ENCODE measurements at regions not wholly inside any gene's neighbourhood (a gene's known extent, or its start where the extent isn't known, plus 50 kb on each side); places are given as distances from the start of the nearest gene placed in this dataset.

DNA sequence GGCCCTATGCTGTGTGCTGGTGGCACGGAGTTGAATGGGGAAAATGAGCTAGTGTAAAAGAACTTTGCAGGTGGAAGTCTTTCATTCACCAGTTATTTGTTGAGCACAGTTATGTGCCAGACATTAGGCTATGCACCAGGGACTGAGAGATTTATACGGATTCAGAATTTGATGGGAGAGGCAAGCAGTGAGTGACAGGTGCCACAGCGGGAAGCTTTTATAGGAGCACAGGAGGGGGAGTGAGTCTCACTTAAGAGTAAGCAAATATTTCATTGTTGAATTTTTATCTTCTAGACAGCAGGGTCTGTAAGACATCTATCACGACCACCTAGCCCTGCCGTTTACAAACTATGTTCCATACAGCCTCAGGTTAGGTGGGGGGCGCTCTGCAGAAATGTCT, 320.6 kb downstream of the SNAPC1 start:
- Histone ChIP-seq H3K27ac (ENCODE audit: low read depth, low read length, severe bottlenecking) (no peak overlapping the region), H3K9me3 (ENCODE audit: control insufficient read depth, low read length) (no peaks in the 10 kb centered on the region), H3K4me3 (ENCODE audit: extremely low read depth, insufficient read depth, low read length, poor library complexity, severe bottlenecking) (no peak overlapping the region), H3K36me3 (ENCODE audit: control insufficient read depth, insufficient read depth, low read length) (no peaks in the 10 kb centered on the region), H3K4me1 (ENCODE audit: control insufficient read depth, insufficient read depth, low read length, poor library complexity, severe bottlenecking) (no peaks in the 10 kb centered on the region)
- WGBS, 2 experiments (ENCODE audit: insufficient coverage in 2 of 2), result 91 to 100% methylated on average over 2 to 4 of the region's 6 CpGs

DNA sequence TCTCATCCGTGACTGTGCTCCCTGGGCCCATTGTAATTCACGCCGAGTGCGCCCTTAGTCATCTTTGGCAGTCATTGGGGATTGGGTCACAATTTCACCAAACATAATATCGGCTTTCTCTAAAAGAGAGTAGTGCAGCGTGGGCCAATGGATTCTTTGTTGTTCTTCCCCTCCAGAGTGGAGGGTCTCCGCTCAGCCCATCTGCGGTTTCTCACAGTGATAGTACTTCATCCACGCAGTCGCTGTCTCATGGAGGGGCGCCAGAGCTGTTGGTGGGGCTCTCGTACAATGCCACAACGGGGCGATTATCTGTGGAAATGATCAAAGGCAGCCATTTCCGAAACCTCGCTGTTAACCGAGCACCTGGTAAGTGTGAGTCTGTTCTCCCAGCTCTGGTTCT, 321.8 kb downstream of the SNAPC1 start:
- no peaks in the 10 kb centered on the region for H3K4me1 ChIP-seq (ENCODE audit: control insufficient read depth, insufficient read depth, low read length, poor library complexity, severe bottlenecking)
- no peak overlapping the region for H3K4me3 ChIP-seq (ENCODE audit: extremely low read depth, insufficient read depth, low read length, poor library complexity, severe bottlenecking)
- no peak overlapping the region for H3K27ac ChIP-seq (ENCODE audit: low read depth, low read length, severe bottlenecking)
- WGBS, 2 experiments (ENCODE audit: insufficient coverage in 2 of 2), result 89 to 90% methylated on average over 13 to 16 of the region's 17 CpGs
- H3K36me3 ChIP-seq (ENCODE audit: control insufficient read depth, insufficient read depth, low read length), result no peaks in the 10 kb centered on the region
- H3K9me3 ChIP-seq (ENCODE audit: control insufficient read depth, low read length), result no peaks in the 10 kb centered on the region

DNA sequence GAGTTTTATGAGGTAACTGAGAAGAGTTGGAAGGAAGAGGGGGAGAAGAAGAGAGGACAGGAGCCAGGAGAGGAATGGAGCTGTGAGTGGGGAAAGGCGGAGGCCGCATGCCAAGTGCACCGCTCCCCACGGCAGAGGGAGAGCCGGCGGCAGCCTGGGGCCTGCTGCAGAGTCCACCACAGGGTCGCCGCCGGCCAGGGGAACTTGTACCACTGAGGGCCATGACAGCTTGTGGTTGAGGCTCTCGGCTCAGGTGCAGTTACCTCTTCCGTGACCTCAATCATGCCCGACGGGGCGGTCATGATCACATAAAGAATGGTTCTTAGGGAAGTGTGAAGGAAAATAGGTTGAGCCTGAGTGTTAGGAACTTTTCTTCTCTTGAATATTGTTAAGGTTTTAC, 325.0 kb downstream of the SNAPC1 start:
- H3K36me3 ChIP-seq (ENCODE audit: control insufficient read depth, insufficient read depth, low read length), result no peaks in the 10 kb centered on the region
- 91 to 95% methylated on average over 11 to 14 of the region's 14 CpGs for WGBS, 2 experiments (ENCODE audit: insufficient coverage in 2 of 2)
- no peaks in the 10 kb centered on the region for H3K9me3 ChIP-seq (ENCODE audit: control insufficient read depth, low read length)
- no peak overlapping the region for H3K4me3 ChIP-seq (ENCODE audit: extremely low read depth, insufficient read depth, low read length, poor library complexity, severe bottlenecking)
- H3K4me1 ChIP-seq (ENCODE audit: control insufficient read depth, insufficient read depth, low read length, poor library complexity, severe bottlenecking), result no peaks in the 10 kb centered on the region
- no peak overlapping the region for H3K27ac ChIP-seq (ENCODE audit: low read depth, low read length, severe bottlenecking)

- no CpG with 5 or more reads among the region's 1 CpG for WGBS, 2 experiments (ENCODE audit: insufficient coverage in 2 of 2)
- H3K27ac ChIP-seq (ENCODE audit: low read depth, low read length, severe bottlenecking), result no peak overlapping the region
- no peak overlapping the region for H3K4me3 ChIP-seq (ENCODE audit: extremely low read depth, insufficient read depth, low read length, poor library complexity, severe bottlenecking)
- no peaks in the 10 kb centered on the region for H3K36me3 ChIP-seq (ENCODE audit: control insufficient read depth, insufficient read depth, low read length)
- no peaks in the 10 kb centered on the region for H3K9me3 ChIP-seq (ENCODE audit: control insufficient read depth, low read length)
- no peaks in the 10 kb centered on the region for H3K4me1 ChIP-seq (ENCODE audit: control insufficient read depth, insufficient read depth, low read length, poor library complexity, severe bottlenecking)
These were observed 331.5 kb downstream of the SNAPC1 start for GRCh38 chr14:62093736-62094135.

DNA sequence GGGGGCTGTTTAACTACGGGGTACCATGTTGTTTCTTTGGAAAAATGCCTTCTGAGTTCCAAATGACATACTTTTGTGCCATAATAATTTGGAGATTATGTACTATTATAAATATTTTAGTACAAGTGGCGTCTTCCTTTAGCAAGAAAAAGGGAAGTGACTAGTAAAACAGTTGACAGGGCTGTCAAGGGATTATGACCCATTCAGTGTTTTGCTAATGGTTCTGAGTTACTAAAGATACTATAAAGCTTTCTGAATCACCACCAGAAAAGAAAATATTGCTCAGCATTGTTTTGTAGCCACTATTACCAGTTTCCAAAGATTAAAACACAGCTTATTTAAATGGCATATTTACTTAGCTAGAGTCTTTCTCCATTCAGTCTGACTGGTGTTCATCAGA, 334.9 kb downstream of the SNAPC1 start:
- Histone ChIP-seq H3K27ac (ENCODE audit: low read depth, low read length, severe bottlenecking) (no peak overlapping the region), H3K4me3 (ENCODE audit: extremely low read depth, insufficient read depth, low read length, poor library complexity, severe bottlenecking) (no peak overlapping the region), H3K4me1 (ENCODE audit: control insufficient read depth, insufficient read depth, low read length, poor library complexity, severe bottlenecking) (no peaks in the 10 kb centered on the region), H3K36me3 (ENCODE audit: control insufficient read depth, insufficient read depth, low read length) (no peaks in the 10 kb centered on the region), H3K9me3 (ENCODE audit: control insufficient read depth, low read length) (no peaks in the 10 kb centered on the region)
- WGBS, 2 experiments (ENCODE audit: insufficient coverage in 2 of 2), result no CpG with 5 or more reads among the region's 2 CpGs

- 95 to 100% methylated on average over 2 of the region's 2 CpGs for WGBS, 2 experiments (ENCODE audit: insufficient coverage in 2 of 2)
- no peak overlapping the region for H3K27ac ChIP-seq (ENCODE audit: low read depth, low read length, severe bottlenecking)
- H3K4me1 ChIP-seq (ENCODE audit: control insufficient read depth, insufficient read depth, low read length, poor library complexity, severe bottlenecking), result no peaks in the 10 kb centered on the region
- no peaks in the 10 kb centered on the region for H3K36me3 ChIP-seq (ENCODE audit: control insufficient read depth, insufficient read depth, low read length)
- H3K4me3 ChIP-seq (ENCODE audit: extremely low read depth, insufficient read depth, low read length, poor library complexity, severe bottlenecking), result no peak overlapping the region
- no peaks in the 10 kb centered on the region for H3K9me3 ChIP-seq (ENCODE audit: control insufficient read depth, low read length)
These were observed 335.6 kb downstream of the SNAPC1 start for GRCh38 chr14:62097824-62098223.

- Histone ChIP-seq H3K4me1 (ENCODE audit: control insufficient read depth, insufficient read depth, low read length, poor library complexity, severe bottlenecking) (no peaks in the 10 kb centered on the region), H3K4me3 (ENCODE audit: extremely low read depth, insufficient read depth, low read length, poor library complexity, severe bottlenecking) (no peak overlapping the region), H3K27ac (ENCODE audit: low read depth, low read length, severe bottlenecking) (no peak overlapping the region), H3K9me3 (ENCODE audit: control insufficient read depth, low read length) (no peaks in the 10 kb centered on the region), H3K36me3 (ENCODE audit: control insufficient read depth, insufficient read depth, low read length) (no peaks in the 10 kb centered on the region)
- WGBS, 2 experiments (ENCODE audit: insufficient coverage in 2 of 2), result 80% methylated on average over 1 of the region's 3 CpGs; no CpG with 5 or more reads in 1 of the 2 experiments
These were observed 336.1 kb downstream of the SNAPC1 start for GRCh38 chr14:62098357-62098756.

DNA sequence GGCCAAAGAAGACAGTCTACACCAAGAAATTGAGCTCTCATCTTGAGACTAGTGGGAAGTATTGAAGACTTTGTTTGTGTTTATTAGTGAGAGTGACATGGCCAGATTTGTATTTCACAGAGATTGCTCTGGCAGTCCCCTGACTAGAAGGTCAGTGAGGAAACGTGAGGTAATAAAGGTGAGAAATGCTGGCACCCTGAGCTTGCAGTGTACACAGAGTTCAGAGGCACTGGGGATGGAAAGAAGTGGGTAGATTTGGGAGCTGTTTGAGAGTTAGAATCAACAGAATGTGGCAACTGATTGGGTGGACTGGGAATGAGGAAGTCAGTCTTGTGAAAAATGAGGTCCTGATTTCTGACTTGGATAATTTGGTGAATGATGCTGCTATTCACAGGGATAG, 336.9 kb downstream of the SNAPC1 start:
- no peak overlapping the region for H3K4me3 ChIP-seq (ENCODE audit: extremely low read depth, insufficient read depth, low read length, poor library complexity, severe bottlenecking)
- H3K27ac ChIP-seq (ENCODE audit: low read depth, low read length, severe bottlenecking), result no peak overlapping the region
- no peaks in the 10 kb centered on the region for H3K36me3 ChIP-seq (ENCODE audit: control insufficient read depth, insufficient read depth, low read length)
- WGBS, 2 experiments (ENCODE audit: insufficient coverage in 2 of 2), result 84 to 89% methylated on average over 1 of the region's 1 CpG
- no peaks in the 10 kb centered on the region for H3K9me3 ChIP-seq (ENCODE audit: control insufficient read depth, low read length)
- H3K4me1 ChIP-seq (ENCODE audit: control insufficient read depth, insufficient read depth, low read length, poor library complexity, severe bottlenecking), result no peaks in the 10 kb centered on the region

- WGBS, 2 experiments (ENCODE audit: insufficient coverage in 2 of 2), result no CpG with 5 or more reads among the region's 1 CpG
- no peak overlapping the region for H3K27ac ChIP-seq (ENCODE audit: low read depth, low read length, severe bottlenecking)
- H3K9me3 ChIP-seq (ENCODE audit: control insufficient read depth, low read length), result no peaks in the 10 kb centered on the region
- no peaks in the 10 kb centered on the region for H3K36me3 ChIP-seq (ENCODE audit: control insufficient read depth, insufficient read depth, low read length)
- no peak overlapping the region for H3K4me3 ChIP-seq (ENCODE audit: extremely low read depth, insufficient read depth, low read length, poor library complexity, severe bottlenecking)
- no peaks in the 10 kb centered on the region for H3K4me1 ChIP-seq (ENCODE audit: control insufficient read depth, insufficient read depth, low read length, poor library complexity, severe bottlenecking)
These were observed 339.0 kb downstream of the SNAPC1 start for GRCh38 chr14:62101189-62101588.

DNA sequence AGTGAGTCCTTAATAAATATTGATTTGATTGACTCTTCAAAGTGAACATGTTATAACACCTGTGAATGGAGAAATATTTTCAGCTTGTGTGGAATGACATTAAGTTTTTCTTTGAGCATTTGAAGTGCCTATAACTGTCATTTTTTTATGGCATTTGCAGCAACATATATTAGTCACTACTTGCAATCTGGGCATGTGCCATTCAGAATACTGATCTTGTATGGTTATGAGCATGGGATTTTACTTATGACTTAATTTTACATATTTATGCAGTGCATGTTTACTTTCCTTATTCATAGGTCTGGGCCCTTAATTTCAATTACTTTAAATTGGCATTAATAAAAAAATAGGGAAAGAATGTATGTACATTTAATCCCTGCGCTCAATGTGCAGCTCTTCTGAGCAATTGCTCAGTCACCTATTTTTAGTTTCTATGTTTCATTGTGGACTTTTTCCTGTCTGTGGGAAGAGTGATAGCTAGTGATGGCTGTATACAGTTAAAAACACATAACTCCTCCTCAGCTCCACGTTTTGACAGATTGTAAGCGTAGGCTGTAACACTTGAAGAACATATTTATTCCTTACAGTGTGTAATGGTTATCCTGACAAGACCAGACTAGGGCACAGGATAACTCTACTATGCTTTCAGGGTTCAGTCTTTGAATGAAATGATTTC, 339.6 kb downstream of the SNAPC1 start:
- H3K36me3 ChIP-seq (ENCODE audit: control insufficient read depth, insufficient read depth, low read length), result no peaks in the 10 kb centered on the region
- H3K9me3 ChIP-seq (ENCODE audit: control insufficient read depth, low read length), result no peaks in the 10 kb centered on the region
- H3K4me3 ChIP-seq (ENCODE audit: extremely low read depth, insufficient read depth, low read length, poor library complexity, severe bottlenecking), result no peak overlapping the region
- no peak overlapping the region for H3K27ac ChIP-seq (ENCODE audit: low read depth, low read length, severe bottlenecking)
- 100% methylated on average over 1 of the region's 3 CpGs for WGBS, 2 experiments (ENCODE audit: insufficient coverage in 2 of 2)
- H3K4me1 ChIP-seq (ENCODE audit: control insufficient read depth, insufficient read depth, low read length, poor library complexity, severe bottlenecking), result no peaks in the 10 kb centered on the region

GRCh38 chr14:62102349-62102725, 340.1 kb downstream of the SNAPC1 start:
- Histone ChIP-seq H3K4me3 (ENCODE audit: extremely low read depth, insufficient read depth, low read length, poor library complexity, severe bottlenecking) (no peak overlapping the region), H3K27ac (ENCODE audit: low read depth, low read length, severe bottlenecking) (no peak overlapping the region), H3K9me3 (ENCODE audit: control insufficient read depth, low read length) (no peaks in the 10 kb centered on the region), H3K4me1 (ENCODE audit: control insufficient read depth, insufficient read depth, low read length, poor library complexity, severe bottlenecking) (no peaks in the 10 kb centered on the region), H3K36me3 (ENCODE audit: control insufficient read depth, insufficient read depth, low read length) (no peaks in the 10 kb centered on the region)
- WGBS, 2 experiments (ENCODE audit: insufficient coverage in 2 of 2), result 74% methylated on average over 3 of the region's 3 CpGs; no CpG with 5 or more reads in 1 of the 2 experiments

All from mesodermal cell (in vitro differentiated cells).